SK-N-SH (cell line): ENCODE measurements at regions not wholly inside any gene's neighbourhood (a gene's known extent, or its start where the extent isn't known, plus 50 kb on each side); places are given as distances from the start of the nearest gene placed in this dataset.

ENCODE experiments used
- CTCF ChIA-PET: fragments of 300-600, 350-600 bp; formaldehyde crosslinking; extraction: SDS; loops from one replicate; lab custom pipeline; 2021; lab: Yijun Ruan, JAX
- POLR2A ChIA-PET: fragments of 350-600 bp; sonication (Branson Sonifier 250); formaldehyde crosslinking; extraction: SDS; loops from one replicate; lab custom pipeline; 2020; ENCODE audit warnings: antibody characterized with exemption, inconsistent platforms; lab: Yijun Ruan, JAX
- DNase-seq: peaks from one replicate; pipeline ENCODE4 v3.0.0; 2012
- H2AFZ ChIP-seq: fragments of 200-600 bp; sonication (generic); 2 replicates; pipeline ENCODE4 v1.8.1; 2016; ENCODE audit warnings: antibody characterized with exemption, mild to moderate bottlenecking, low read depth
- H3F3A ChIP-seq: fragments of 200-600 bp; sonication (generic); replicated peaks from 2 replicates; pipeline ENCODE3; 2016; ENCODE audit warnings: antibody characterized with exemption, mild to moderate bottlenecking; ENCODE audit not compliant: insufficient read depth
- H3K27ac ChIP-seq, 2 experiments: fragments of 200-500 bp in 1 of 2; fragments of 200-600 bp in 1 of 2; sonication (Bioruptor generic) in 1 of 2; sonication (generic), shearing (Covaris generic) in 1 of 2; 2 replicates each; pipeline versions ENCODE4 v1.5.1 to v1.6.1; 2014 to 2016; ENCODE audit warnings: low read depth in 2 of 2, inconsistent platforms in 1 of 2, low read length in 1 of 2, mild to moderate bottlenecking in 1 of 2, mixed read lengths in 1 of 2
- H3K27me3 ChIP-seq: fragments of 200-600 bp; sonication (generic), shearing (Covaris generic); 2 replicates; pipeline ENCODE4 v1.6.1; 2016; ENCODE audit warnings: mixed run types; ENCODE audit not compliant: insufficient read depth
- H3K36me3 ChIP-seq, 2 experiments: fragments of 200-500 bp in 1 of 2; fragments of 200-600 bp in 1 of 2; sonication (Bioruptor generic) in 1 of 2; sonication (generic) in 1 of 2; replicated peaks in 1 of 2; 2 replicates each; pipeline versions ENCODE3 to v1.5.1; 2014 to 2016; ENCODE audit warnings: low read length in 1 of 2, mild to moderate bottlenecking in 1 of 2; ENCODE audit not compliant: insufficient read depth in 2 of 2, control insufficient read depth in 1 of 2
- H3K4me1 ChIP-seq, 2 experiments: fragments of 200-500 bp in 1 of 2; fragments of 200-600 bp in 1 of 2; sonication (Bioruptor generic) in 1 of 2; sonication (generic), shearing (Covaris generic) in 1 of 2; 2 replicates each; pipeline versions ENCODE4 v1.5.1 to v1.6.1; 2014 to 2016; ENCODE audit warnings: low read depth in 1 of 2, low read length in 1 of 2, mixed run types in 1 of 2; ENCODE audit not compliant: insufficient read depth in 2 of 2, control insufficient read depth in 1 of 2
- H3K4me2 ChIP-seq: fragments of 200-600 bp; sonication (generic), shearing (Covaris generic); 2 replicates; pipeline ENCODE4 v1.6.1; 2017; ENCODE audit warnings: mixed run types
- H3K4me3 ChIP-seq, 2 experiments: fragments of 200-500 bp in 1 of 2; fragments of 200-600 bp in 1 of 2; sonication (Bioruptor generic) in 1 of 2; sonication (generic), shearing (Covaris generic) in 1 of 2; 2 replicates each; pipeline versions ENCODE4 v1.5.1 to v1.8.1; 2014 to 2016; ENCODE audit warnings: low read depth in 2 of 2, inconsistent platforms in 1 of 2, low read length in 1 of 2, mild to moderate bottlenecking in 1 of 2, mixed read lengths in 1 of 2, moderate library complexity in 1 of 2
- H3K79me2 ChIP-seq: fragments of 200-600 bp; sonication (generic); 2 replicates; pipeline ENCODE4 v1.8.1; 2017; ENCODE audit warnings: mild to moderate bottlenecking; ENCODE audit not compliant: insufficient read depth
- H3K9ac ChIP-seq: fragments of 200-600 bp; sonication (generic); 2 replicates; pipeline ENCODE4 v1.6.1; 2017; ENCODE audit warnings: mixed run types
- H3K9me2 ChIP-seq: fragments of 200-600 bp; sonication (generic); 2 replicates; pipeline ENCODE4 v1.6.1; 2017; ENCODE audit warnings: mixed run types
- H3K9me3 ChIP-seq: fragments of 200-600 bp; sonication (generic); 2 replicates; pipeline ENCODE4 v1.6.1; 2017; ENCODE audit warnings: mixed run types, mild to moderate bottlenecking, moderate library complexity
- H4K20me1 ChIP-seq: fragments of 200-600 bp; sonication (generic); 2 replicates; pipeline ENCODE4 v1.6.1; 2017; ENCODE audit warnings: mild to moderate bottlenecking, mixed run types; ENCODE audit not compliant: insufficient read depth
- ELF1 ChIP-seq: IDR thresholded peaks from 2 replicates; pipeline ENCODE4 v1.4.0; 2012
- EP300 ChIP-seq, 2 experiments: IDR thresholded peaks; 2 replicates each; pipeline versions ENCODE4 v1.4.0 to v1.6.1; 2012; ENCODE audit warnings: borderline replicate concordance in 1 of 2, low read depth in 1 of 2, low read length in 1 of 2
- FOXJ3 ChIP-seq: sonication (generic); formaldehyde crosslinking; IDR thresholded peaks from 2 replicates; pipeline ENCODE4 v1.5.1; 2020; ENCODE audit warnings: mild to moderate bottlenecking, missing genetic modification reagents
- FOXM1 ChIP-seq: IDR thresholded peaks from 2 replicates; pipeline ENCODE4 v1.4.0; 2012; ENCODE audit warnings: low read depth, mild to moderate bottlenecking
- GABPA ChIP-seq: IDR thresholded peaks from 2 replicates; pipeline ENCODE4 v1.4.0; 2012; ENCODE audit warnings: low read depth, mild to moderate bottlenecking
- NFIC ChIP-seq: IDR thresholded peaks from 2 replicates; pipeline ENCODE4 v1.4.0; 2012; ENCODE audit warnings: borderline replicate concordance
- RAD21 ChIP-seq: IDR thresholded peaks from 2 replicates; pipeline ENCODE4 v1.6.1; 2012; ENCODE audit warnings: mild to moderate bottlenecking, low read length
- RFX5 ChIP-seq: IDR thresholded peaks from 2 replicates; pipeline ENCODE4 v1.6.1; 2012; ENCODE audit warnings: mild to moderate bottlenecking, improper control_type of control experiment, low read length
- TCF12 ChIP-seq: IDR thresholded peaks from 2 replicates; pipeline ENCODE4 v1.4.0; 2012
- TEAD4 ChIP-seq: IDR thresholded peaks from 2 replicates; pipeline ENCODE4 v1.4.0; 2012; ENCODE audit warnings: mild to moderate bottlenecking, borderline replicate concordance; ENCODE audit not compliant: insufficient read depth
- YY1 ChIP-seq: IDR thresholded peaks from 2 replicates; pipeline ENCODE4 v1.4.0; 2012; ENCODE audit warnings: low read depth, mild to moderate bottlenecking
- WGBS: methylation state at CpG from one replicate; pipeline ENCODE4 v1.1.6; 2017; ENCODE audit warnings: low lambda C conversion rate; 5-methylcytosine and 5-hydroxymethylcytosine counted together
- TF ChIP-seq, protein P1 (sequence below): fragments of 150-350 bp; IDR thresholded peaks from 2 replicates; pipeline ENCODE4 v1.6.1; 2017; ENCODE audit warnings: antibody characterized with exemption, low read length, low read depth, borderline replicate concordance
- TF ChIP-seq, protein P2 (sequence below): IDR thresholded peaks from 2 replicates; pipeline ENCODE4 v1.4.0; 2012; ENCODE audit warnings: low read depth
- TF ChIP-seq, protein P3 (sequence below): IDR thresholded peaks from 2 replicates; pipeline ENCODE4; 2012
- TF ChIP-seq, protein P4 (sequence below): fragments of 200-600 bp; sonication (generic); IDR thresholded peaks from 2 replicates; pipeline ENCODE4 v1.6.1; 2017; ENCODE audit warnings: antibody characterized with exemption, mild to moderate bottlenecking, moderate library complexity
- TF ChIP-seq, protein P5 (sequence below): IDR thresholded peaks from 2 replicates; pipeline ENCODE4 v1.4.0; 2012; ENCODE audit warnings: low read depth, borderline replicate concordance
- TF ChIP-seq, protein P6 (sequence below): fragments of 150-350 bp; IDR thresholded peaks from 2 replicates; pipeline ENCODE4 v1.6.1; 2016; ENCODE audit warnings: mild to moderate bottlenecking, low read depth, low read length

DNA sequence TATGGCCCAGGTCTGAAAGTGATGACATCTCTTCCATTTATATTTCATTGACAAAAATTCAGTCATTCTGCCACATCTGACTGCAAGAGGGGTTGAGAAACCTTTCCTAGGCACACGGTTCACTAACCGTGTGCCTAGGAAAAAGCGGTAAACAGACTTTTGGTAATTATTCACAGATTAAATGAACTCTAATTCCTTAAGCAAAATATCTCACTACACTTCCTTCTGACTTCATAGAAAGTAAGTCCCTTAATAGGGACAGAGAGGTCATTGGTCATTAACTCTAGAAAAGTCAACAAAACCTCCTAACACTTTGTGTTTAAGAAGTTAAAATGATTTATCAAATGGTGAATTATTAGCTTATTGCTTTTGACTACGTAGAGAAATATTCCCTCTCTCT, 205.1 kb downstream of the PDHA2 start:
- Histone ChIP-seq H3F3A (no peaks in the 10 kb centered on the region), H3K27ac (no peak overlapping the region), H3K4me2 (no peak overlapping the region), H2AFZ (no peak overlapping the region), H3K9ac (no peak overlapping the region), H3K36me3 (no peaks in the 10 kb centered on the region), H3K4me1 (no peaks in the 10 kb centered on the region; a peak in 1 of 4 replicates), H3K9me2 (no peaks in the 10 kb centered on the region), H3K4me3 (no peak overlapping the region), H3K27me3 (no peaks in the 10 kb centered on the region), H3K79me2 (no peaks in the 10 kb centered on the region), H3K9me3 (no peaks in the 10 kb centered on the region), H4K20me1 (no peaks in the 10 kb centered on the region)
- 78% methylated on average over 4 of the region's 4 CpGs for WGBS
- CTCF ChIA-PET = no interaction called here
- POLR2A ChIA-PET = no interaction called here
- DNase-seq = no peak
- TF ChIP-seq, protein P1, sequence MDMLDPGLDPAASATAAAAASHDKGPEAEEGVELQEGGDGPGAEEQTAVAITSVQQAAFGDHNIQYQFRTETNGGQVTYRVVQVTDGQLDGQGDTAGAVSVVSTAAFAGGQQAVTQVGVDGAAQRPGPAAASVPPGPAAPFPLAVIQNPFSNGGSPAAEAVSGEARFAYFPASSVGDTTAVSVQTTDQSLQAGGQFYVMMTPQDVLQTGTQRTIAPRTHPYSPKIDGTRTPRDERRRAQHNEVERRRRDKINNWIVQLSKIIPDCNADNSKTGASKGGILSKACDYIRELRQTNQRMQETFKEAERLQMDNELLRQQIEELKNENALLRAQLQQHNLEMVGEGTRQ = no peak
- no peak for TF ChIP-seq TEAD4
- TF ChIP-seq, protein P2, sequence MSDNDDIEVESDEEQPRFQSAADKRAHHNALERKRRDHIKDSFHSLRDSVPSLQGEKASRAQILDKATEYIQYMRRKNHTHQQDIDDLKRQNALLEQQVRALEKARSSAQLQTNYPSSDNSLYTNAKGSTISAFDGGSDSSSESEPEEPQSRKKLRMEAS = no peak
- no peak for TF ChIP-seq YY1
- no peak for TF ChIP-seq EP300 (IDR thresholded peaks at IDR 0.05; ENCODE audit: borderline replicate concordance in 1 of 2, low read depth in 1 of 2, low read length in 1 of 2)
- TF ChIP-seq GABPA = no peak
- TF ChIP-seq, protein P3, sequence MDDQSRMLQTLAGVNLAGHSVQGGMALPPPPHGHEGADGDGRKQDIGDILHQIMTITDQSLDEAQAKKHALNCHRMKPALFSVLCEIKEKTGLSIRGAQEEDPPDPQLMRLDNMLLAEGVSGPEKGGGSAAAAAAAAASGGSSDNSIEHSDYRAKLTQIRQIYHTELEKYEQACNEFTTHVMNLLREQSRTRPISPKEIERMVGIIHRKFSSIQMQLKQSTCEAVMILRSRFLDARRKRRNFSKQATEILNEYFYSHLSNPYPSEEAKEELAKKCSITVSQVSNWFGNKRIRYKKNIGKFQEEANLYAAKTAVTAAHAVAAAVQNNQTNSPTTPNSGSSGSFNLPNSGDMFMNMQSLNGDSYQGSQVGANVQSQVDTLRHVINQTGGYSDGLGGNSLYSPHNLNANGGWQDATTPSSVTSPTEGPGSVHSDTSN = no peak

DNA sequence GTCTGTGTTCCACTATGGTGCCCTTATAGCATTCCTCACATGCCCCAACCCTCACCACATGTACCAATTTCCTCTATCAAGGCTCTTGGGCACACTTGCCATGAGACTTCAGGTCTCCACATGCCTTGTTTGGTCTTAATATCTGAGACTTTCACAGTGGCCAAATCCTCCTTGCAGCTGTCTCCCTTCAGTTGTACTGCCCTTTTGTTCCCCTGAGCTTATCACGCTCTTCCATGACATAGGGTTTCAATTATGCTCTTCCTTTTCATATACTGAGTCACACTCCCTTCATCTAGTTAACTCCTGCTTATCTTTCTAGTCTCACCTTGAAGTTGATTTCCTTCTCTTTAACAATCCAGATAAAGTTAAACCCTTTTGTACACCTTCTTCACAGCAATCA, 212.9 kb downstream of the PDHA2 start:
- Histone ChIP-seq H3K9me2 (no peaks in the 10 kb centered on the region), H3K27ac (no peak overlapping the region), H3K27me3 (no peaks in the 10 kb centered on the region), H3K4me2 (no peak overlapping the region), H3F3A (no peaks in the 10 kb centered on the region), H3K79me2 (no peaks in the 10 kb centered on the region), H3K4me1 (no peaks in the 10 kb centered on the region; a peak in 1 of 4 replicates), H3K9ac (no peak overlapping the region), H4K20me1 (no peaks in the 10 kb centered on the region), H3K36me3 (no peaks in the 10 kb centered on the region), H3K4me3 (no peak overlapping the region), H3K9me3 (no peaks in the 10 kb centered on the region), H2AFZ (no peak overlapping the region)
- POLR2A ChIA-PET = no interaction called here
- 56% methylated on average over 1 of the region's 1 CpG for WGBS
- CTCF ChIA-PET = no interaction called here
- no peak for DNase-seq
- TF ChIP-seq RFX5 (no peak), TCF12 (0 out of 2 replicates have a peak, but pooled peaks have one; percentile 24)

DNA sequence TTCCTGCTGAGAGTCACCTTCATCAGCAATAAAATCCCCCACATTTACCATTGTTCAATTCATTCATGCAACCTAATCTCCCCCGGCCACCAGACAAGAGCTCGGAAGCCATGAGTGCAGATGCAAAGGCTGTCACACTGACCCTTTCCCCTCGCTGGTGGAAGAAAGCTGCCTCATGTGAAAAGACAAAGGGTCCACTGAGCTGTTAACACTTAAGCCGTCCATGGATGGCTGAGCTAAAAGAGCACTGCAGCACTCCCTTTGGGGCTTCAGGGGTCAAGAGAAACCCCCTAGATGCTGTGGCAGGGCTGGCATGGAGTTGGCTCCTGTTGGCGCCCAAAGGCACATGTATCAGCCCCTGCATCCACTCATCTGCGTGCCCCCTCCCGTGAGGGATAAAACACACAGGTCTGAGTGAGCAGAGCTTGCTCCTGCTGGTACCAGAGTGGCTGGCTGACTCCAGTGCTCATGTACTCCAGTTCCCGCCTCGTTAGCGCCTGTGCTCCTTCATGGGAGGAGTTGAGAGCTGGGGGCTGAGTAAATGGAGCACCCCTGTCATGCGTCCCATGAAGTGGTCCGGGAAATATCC, 216.5 kb downstream of the PDHA2 start:
- Histone ChIP-seq H3K79me2 (no peaks in the 10 kb centered on the region), H3F3A (no peaks in the 10 kb centered on the region), H2AFZ (no peak overlapping the region), H3K27ac (no peak overlapping the region), H3K9me2 (no peaks in the 10 kb centered on the region), H3K9me3 (no peaks in the 10 kb centered on the region), H3K4me2 (no peak overlapping the region), H3K9ac (no peak overlapping the region), H3K36me3 (no peaks in the 10 kb centered on the region), H3K27me3 (no peaks in the 10 kb centered on the region), H3K4me3 (no peak overlapping the region), H4K20me1 (no peaks in the 10 kb centered on the region), H3K4me1 (no peaks in the 10 kb centered on the region; a peak in 1 of 4 replicates)
- ChIA-PET POLR2A (no interaction called here), CTCF (interaction anchor here (0.7 to 0.9 kb wide), 2 partner anchors 20 to 40 kb away, joined by 3 to 5 read pairs; no protein-coding TSS in a partner anchor)
- 79% methylated on average over 9 of the region's 12 CpGs for WGBS
- no peak for DNase-seq
- TF ChIP-seq, protein P4, sequence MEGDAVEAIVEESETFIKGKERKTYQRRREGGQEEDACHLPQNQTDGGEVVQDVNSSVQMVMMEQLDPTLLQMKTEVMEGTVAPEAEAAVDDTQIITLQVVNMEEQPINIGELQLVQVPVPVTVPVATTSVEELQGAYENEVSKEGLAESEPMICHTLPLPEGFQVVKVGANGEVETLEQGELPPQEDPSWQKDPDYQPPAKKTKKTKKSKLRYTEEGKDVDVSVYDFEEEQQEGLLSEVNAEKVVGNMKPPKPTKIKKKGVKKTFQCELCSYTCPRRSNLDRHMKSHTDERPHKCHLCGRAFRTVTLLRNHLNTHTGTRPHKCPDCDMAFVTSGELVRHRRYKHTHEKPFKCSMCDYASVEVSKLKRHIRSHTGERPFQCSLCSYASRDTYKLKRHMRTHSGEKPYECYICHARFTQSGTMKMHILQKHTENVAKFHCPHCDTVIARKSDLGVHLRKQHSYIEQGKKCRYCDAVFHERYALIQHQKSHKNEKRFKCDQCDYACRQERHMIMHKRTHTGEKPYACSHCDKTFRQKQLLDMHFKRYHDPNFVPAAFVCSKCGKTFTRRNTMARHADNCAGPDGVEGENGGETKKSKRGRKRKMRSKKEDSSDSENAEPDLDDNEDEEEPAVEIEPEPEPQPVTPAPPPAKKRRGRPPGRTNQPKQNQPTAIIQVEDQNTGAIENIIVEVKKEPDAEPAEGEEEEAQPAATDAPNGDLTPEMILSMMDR = no peak
- no peak for TF ChIP-seq FOXM1
- TF ChIP-seq TEAD4 = no peak
- no peak for TF ChIP-seq NFIC
- TF ChIP-seq, protein P5, sequence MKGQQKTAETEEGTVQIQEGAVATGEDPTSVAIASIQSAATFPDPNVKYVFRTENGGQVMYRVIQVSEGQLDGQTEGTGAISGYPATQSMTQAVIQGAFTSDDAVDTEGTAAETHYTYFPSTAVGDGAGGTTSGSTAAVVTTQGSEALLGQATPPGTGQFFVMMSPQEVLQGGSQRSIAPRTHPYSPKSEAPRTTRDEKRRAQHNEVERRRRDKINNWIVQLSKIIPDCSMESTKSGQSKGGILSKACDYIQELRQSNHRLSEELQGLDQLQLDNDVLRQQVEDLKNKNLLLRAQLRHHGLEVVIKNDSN = no peak
- no peak for TF ChIP-seq TCF12
- TF ChIP-seq ELF1 = no peak
- no peak for TF ChIP-seq RAD21
- no peak for TF ChIP-seq FOXJ3 (CRISPR knock-in tag)
- TF ChIP-seq, protein P6, sequence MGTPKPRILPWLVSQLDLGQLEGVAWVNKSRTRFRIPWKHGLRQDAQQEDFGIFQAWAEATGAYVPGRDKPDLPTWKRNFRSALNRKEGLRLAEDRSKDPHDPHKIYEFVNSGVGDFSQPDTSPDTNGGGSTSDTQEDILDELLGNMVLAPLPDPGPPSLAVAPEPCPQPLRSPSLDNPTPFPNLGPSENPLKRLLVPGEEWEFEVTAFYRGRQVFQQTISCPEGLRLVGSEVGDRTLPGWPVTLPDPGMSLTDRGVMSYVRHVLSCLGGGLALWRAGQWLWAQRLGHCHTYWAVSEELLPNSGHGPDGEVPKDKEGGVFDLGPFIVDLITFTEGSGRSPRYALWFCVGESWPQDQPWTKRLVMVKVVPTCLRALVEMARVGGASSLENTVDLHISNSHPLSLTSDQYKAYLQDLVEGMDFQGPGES = no peak
